Upper lobe of right lung (tissue), 1 donor: ENCODE measurements at regions not wholly inside any gene's neighbourhood (a gene's known extent, or its start where the extent isn't known, plus 50 kb on each side); places are given as distances from the start of the nearest gene placed in this dataset.

Experiments
- ATAC-seq: fragments of 200-7000 bp; cut with Tn5 transposase; one replicate; pipeline ENCODE4 v1.9.1; 2020; ENCODE audit warnings: mild to moderate bottlenecking, moderate library complexity
- DNase-seq: peaks from one replicate; pipeline ENCODE4 v3.0.0-alpha.2; 2020
- H3K27ac ChIP-seq: fragments of 200-600 bp; one replicate; pipeline ENCODE4 v1.8.0; 2022
- H3K27me3 ChIP-seq: fragments of 200-600 bp; one replicate; pipeline ENCODE4 v1.8.0; 2022; ENCODE audit warnings: mild to moderate bottlenecking
- H3K36me3 ChIP-seq: fragments of 200-600 bp; one replicate; pipeline ENCODE4 v1.8.0; 2022
- H3K4me1 ChIP-seq: fragments of 200-600 bp; one replicate; pipeline ENCODE4 v1.8.0; 2022
- H3K4me3 ChIP-seq: fragments of 200-600 bp; one replicate; pipeline ENCODE4 v1.8.0; 2022; ENCODE audit warnings: mild to moderate bottlenecking
- H3K9me3 ChIP-seq: fragments of 200-600 bp; one replicate; pipeline ENCODE4 v1.8.0; 2022
- intact Hi-C: fragments of 100-400 bp; cut with DNase I; formaldehyde crosslinking; loops from one replicate; pipeline ENCODE4 v1.11.0; 2022
- TF ChIP-seq, protein P1 (sequence below): fragments of 200-600 bp; IDR thresholded peaks from one replicate; pipeline ENCODE4 v1.8.0; 2022; ENCODE audit warnings: antibody characterized with exemption
- donor health status: DM: no; HTN: yes; CAD: no; lungs with severe emphysema.

DNA sequence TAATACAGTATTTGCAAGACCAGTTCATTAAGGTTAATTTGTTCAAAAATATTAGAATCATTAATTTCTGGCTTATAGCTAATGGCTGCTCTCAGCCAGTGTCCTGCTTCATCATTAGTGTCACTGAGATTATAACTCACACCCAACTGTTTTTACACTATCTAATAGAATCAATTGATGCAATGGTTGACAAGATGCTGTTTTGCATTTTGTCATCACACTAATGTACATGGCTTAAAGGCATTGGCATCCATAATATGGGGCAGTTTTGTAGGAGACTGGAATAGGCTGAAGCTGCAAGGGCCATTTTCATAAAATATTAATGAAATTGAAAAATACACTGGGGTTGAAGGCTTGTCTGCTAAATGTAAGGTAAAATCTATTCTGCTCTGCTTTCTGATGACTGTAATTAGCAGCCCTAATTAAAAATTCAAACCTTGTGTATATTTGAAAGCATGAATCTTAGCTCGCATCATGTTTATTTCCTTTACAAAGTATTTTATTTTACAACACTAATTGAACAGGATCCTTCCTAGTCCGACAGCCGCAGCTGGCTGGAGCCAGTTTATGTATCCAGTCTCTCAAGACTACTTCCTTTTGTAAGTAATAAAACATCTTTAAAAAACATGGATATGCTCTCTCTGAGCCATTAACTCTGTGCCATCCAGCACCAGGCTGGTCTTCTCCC, 296.7 kb downstream of the POU4F1 start:
- Histone ChIP-seq H3K4me3 (no peak overlapping the region), H3K27ac (no peak overlapping the region), H3K27me3 (no peaks in the 10 kb centered on the region), H3K4me1 (no peaks in the 10 kb centered on the region), H3K36me3 (no peaks in the 10 kb centered on the region), H3K9me3 (no peaks in the 10 kb centered on the region)
- ATAC-seq, result no peak
- intact Hi-C loops, result no loop called here
- TF ChIP-seq, protein P1, sequence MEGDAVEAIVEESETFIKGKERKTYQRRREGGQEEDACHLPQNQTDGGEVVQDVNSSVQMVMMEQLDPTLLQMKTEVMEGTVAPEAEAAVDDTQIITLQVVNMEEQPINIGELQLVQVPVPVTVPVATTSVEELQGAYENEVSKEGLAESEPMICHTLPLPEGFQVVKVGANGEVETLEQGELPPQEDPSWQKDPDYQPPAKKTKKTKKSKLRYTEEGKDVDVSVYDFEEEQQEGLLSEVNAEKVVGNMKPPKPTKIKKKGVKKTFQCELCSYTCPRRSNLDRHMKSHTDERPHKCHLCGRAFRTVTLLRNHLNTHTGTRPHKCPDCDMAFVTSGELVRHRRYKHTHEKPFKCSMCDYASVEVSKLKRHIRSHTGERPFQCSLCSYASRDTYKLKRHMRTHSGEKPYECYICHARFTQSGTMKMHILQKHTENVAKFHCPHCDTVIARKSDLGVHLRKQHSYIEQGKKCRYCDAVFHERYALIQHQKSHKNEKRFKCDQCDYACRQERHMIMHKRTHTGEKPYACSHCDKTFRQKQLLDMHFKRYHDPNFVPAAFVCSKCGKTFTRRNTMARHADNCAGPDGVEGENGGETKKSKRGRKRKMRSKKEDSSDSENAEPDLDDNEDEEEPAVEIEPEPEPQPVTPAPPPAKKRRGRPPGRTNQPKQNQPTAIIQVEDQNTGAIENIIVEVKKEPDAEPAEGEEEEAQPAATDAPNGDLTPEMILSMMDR, result no peak
- no peak for DNase-seq

DNA sequence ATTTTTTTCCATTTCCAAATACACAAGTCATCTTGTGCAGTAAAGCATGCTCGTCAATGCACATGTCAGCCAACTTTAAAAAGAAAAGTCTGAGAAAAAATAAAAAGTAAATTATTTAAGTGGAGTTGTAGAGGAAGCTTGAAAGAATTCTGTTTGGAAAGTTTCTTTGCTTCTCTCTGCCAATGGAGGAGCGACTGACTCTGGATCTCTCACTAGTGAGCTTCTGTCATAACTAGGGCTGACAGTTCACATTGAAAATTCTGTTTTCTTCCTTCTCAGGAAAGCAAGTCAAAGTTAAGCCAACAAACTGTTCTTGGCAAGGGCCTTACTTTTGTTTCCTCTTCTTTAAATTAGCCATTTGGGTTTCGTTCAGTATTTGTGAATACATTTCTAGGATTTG, 298.2 kb downstream of the POU4F1 start:
- Histone ChIP-seq H3K27me3 (no peaks in the 10 kb centered on the region), H3K4me1 (no peaks in the 10 kb centered on the region), H3K27ac (no peak overlapping the region), H3K36me3 (no peaks in the 10 kb centered on the region), H3K4me3 (no peak overlapping the region), H3K9me3 (no peaks in the 10 kb centered on the region)
- intact Hi-C loops, result no loop called here
- TF ChIP-seq, protein P1, result no peak
- DNase-seq, result no peak
- no peak for ATAC-seq

DNA sequence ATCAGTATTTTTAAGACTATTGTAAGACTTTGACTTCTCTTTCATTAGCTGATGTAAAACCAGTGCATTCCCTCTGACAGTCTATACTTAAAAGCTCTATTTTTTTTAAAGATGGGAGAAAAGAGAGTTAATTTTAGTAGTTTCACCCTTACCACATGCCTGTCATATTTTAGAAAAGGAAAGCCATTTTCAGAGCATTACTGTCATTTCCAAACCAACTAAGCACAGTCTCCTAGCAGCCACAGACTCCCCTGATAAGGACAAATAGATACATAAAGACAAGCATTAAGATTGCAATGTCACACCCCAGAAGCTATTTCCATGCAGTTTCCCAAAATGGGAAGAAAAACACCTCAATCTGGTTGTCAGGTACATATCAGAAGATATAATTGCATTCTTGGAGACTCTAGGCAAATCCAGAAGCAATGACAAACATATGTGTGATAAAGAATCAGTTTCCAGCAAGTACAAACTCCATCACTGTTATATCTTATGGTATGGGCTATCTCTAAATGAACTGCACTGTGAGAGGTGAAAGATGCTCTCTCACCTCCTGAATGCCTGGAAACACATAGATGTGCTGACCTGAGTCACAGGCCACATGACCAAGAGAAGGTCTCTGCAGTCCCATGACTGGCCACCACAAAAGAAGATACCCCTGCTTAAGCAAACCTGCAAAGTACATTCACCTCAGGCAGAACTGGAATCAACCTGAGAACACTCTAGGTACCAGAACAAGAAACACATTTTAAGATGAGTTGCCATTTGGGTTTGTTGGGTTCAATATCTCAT, 303.3 kb downstream of the POU4F1 start:
- no peak overlapping the region for H3K27ac ChIP-seq
- no peak for DNase-seq
- intact Hi-C loops, result no loop called here
- H3K4me3 ChIP-seq, result no peak overlapping the region
- no peaks in the 10 kb centered on the region for H3K4me1 ChIP-seq
- H3K36me3 ChIP-seq, result no peaks in the 10 kb centered on the region
- no peak for ATAC-seq
- TF ChIP-seq, protein P1, result no peak
- H3K9me3 ChIP-seq, result no peaks in the 10 kb centered on the region
- no peaks in the 10 kb centered on the region for H3K27me3 ChIP-seq

DNA sequence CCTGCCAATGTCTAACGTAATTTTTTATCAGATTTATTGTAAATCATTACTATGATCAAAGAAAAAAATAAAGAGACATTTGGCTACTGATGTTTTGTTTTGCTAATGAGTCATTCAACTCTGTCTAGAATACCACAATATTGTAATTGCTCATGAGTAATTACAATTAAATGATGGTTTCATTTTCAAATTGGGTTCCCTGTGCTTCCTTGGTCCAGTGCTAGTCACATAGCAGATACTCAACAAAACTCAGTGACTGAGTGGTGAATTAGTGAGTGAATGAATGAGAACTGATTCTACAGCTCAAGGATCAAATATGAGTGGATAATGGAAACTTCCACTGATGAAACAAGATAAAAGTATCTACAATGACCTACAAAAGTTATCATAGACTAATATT, 304.7 kb downstream of the POU4F1 start:
- H3K9me3 ChIP-seq, result no peaks in the 10 kb centered on the region
- no peak for ATAC-seq
- DNase-seq, result no peak
- H3K36me3 ChIP-seq, result no peaks in the 10 kb centered on the region
- TF ChIP-seq, protein P1, result no peak
- H3K4me1 ChIP-seq, result no peaks in the 10 kb centered on the region
- H3K27me3 ChIP-seq, result no peaks in the 10 kb centered on the region
- intact Hi-C loops, result no loop called here
- no peak overlapping the region for H3K4me3 ChIP-seq
- H3K27ac ChIP-seq, result no peak overlapping the region

DNA sequence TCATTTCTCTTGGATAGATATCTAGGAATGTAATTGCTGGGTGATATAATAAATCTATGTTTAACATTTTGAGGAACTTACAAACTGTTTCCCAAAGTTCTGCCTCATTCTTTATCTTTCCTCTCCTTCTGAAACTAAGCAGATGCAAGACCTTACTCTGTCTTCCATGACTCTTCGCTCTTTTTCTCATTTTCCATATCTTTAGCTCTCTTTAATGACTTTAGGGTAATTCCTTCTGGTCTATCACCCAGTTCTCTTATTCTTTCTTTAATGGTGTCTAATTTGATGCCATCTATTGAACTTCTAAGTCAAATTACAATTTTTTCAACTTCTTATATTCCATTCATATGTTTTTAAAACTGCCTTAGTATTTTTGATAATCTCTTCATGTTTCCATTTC, 316.6 kb downstream of the POU4F1 start:
- Histone ChIP-seq H3K9me3 (no peaks in the 10 kb centered on the region), H3K27ac (no peak overlapping the region), H3K36me3 (no peaks in the 10 kb centered on the region), H3K4me1 (no peaks in the 10 kb centered on the region), H3K4me3 (no peak overlapping the region), H3K27me3 (no peaks in the 10 kb centered on the region)
- ATAC-seq (no peak), DNase-seq (no peak)
- TF ChIP-seq, protein P1, result no peak
- intact Hi-C loops, result no loop called here
